ENCODE measurements at regions not wholly inside any gene's neighbourhood (a gene's known extent, or its start where the extent isn't known, plus 50 kb on each side); places are given as distances from the start of the nearest gene placed in this dataset.

- no peaks in the 10 kb centered on the region for H3K4me1 ChIP-seq
- no peak for DNase-seq
- H3K27ac ChIP-seq = no peak overlapping the region
- no peaks in the 10 kb centered on the region for H3K9me3 ChIP-seq
- H3K36me3 ChIP-seq = no peaks in the 10 kb centered on the region
- H3K4me3 ChIP-seq = no peak overlapping the region
- TF ChIP-seq POLR2A (IDR thresholded peaks at IDR 0.05) (no peak), CTCF (IDR thresholded peaks at IDR 0.05) (no peak)
- no peaks in the 10 kb centered on the region for H3K27me3 ChIP-seq
- intact Hi-C loops (cut with DNase I; ENCODE audit: low total_unique reads) = no loop called here
Observed at GRCh38 chr20:56178219-56178618, 70.3 kb upstream of the MC3R start.

- no peaks in the 10 kb centered on the region for H3K9me3 ChIP-seq
- TF ChIP-seq CTCF (IDR thresholded peaks at IDR 0.05) = no peak
- no peak for TF ChIP-seq POLR2A (IDR thresholded peaks at IDR 0.05)
- no peaks in the 10 kb centered on the region for H3K4me1 ChIP-seq
- H3K4me3 ChIP-seq = no peak overlapping the region
- intact Hi-C loops (cut with DNase I; ENCODE audit: low total_unique reads) = no loop called here
- no peak for DNase-seq
- H3K27ac ChIP-seq = no peak overlapping the region
- no peaks in the 10 kb centered on the region for H3K27me3 ChIP-seq
- H3K36me3 ChIP-seq = no peaks in the 10 kb centered on the region
Observed at GRCh38 chr20:56179051-56179450, 69.5 kb upstream of the MC3R start.

- DNase-seq = no peak
- intact Hi-C loops (cut with DNase I; ENCODE audit: low total_unique reads) = no loop called here
Observed at GRCh38 chr20:56181583-56181982, 66.9 kb upstream of the MC3R start.

GRCh38 chr20:56187534-56188165, 60.9 kb upstream of the MC3R start:
- intact Hi-C loops (cut with DNase I; ENCODE audit: low total_unique reads) = no loop called here
- DNase-seq = no peak

More at GRCh38 chr20:56181583-56181982, 66.9 kb upstream of the MC3R start:
- Histone ChIP-seq H3K9me3 (no peaks in the 10 kb centered on the region), H3K4me1 (no peaks in the 10 kb centered on the region), H3K4me3 (no peak overlapping the region), H3K36me3 (no peaks in the 10 kb centered on the region), H3K27me3 (no peaks in the 10 kb centered on the region), H3K27ac (no peak overlapping the region)
- TF ChIP-seq POLR2A (IDR thresholded peaks at IDR 0.05) (no peak), CTCF (IDR thresholded peaks at IDR 0.05) (peak in 1 of 4 experiments; percentile 24)

GRCh38 chr20:56194042-56194441, 54.5 kb upstream of the MC3R start:
- Histone ChIP-seq H3K9me3 (no peaks in the 10 kb centered on the region), H3K4me1 (no peaks in the 10 kb centered on the region), H3K27me3 (no peaks in the 10 kb centered on the region), H3K36me3 (no peaks in the 10 kb centered on the region), H3K27ac (no peak overlapping the region), H3K4me3 (no peak overlapping the region)
- intact Hi-C loops (cut with DNase I; ENCODE audit: low total_unique reads) = no loop called here
- TF ChIP-seq CTCF (IDR thresholded peaks at IDR 0.05) (no peak), POLR2A (IDR thresholded peaks at IDR 0.05) (no peak)
- no peak for DNase-seq

More at GRCh38 chr20:56187534-56188165, 60.9 kb upstream of the MC3R start:
- Histone ChIP-seq H3K4me3 (no peak overlapping the region), H3K27ac (no peak overlapping the region), H3K27me3 (no peaks in the 10 kb centered on the region), H3K4me1 (no peaks in the 10 kb centered on the region), H3K36me3 (no peaks in the 10 kb centered on the region), H3K9me3 (no peaks in the 10 kb centered on the region)
- no peak for TF ChIP-seq CTCF (IDR thresholded peaks at IDR 0.05)
- no peak for TF ChIP-seq POLR2A (IDR thresholded peaks at IDR 0.05)

All from uterus (tissue), 3 donors.